Activated CD4-positive, CD25-positive, alpha-beta regulatory T cell treated with anti-CD3 and anti-CD28 coated beads, Interleukin-2, amount 50 U/mL, for 72 hours (primary cell): ENCODE measurements at regions not wholly inside any gene's neighbourhood (a gene's known extent, or its start where the extent isn't known, plus 50 kb on each side); places are given as distances from the start of the nearest gene placed in this dataset.

Experiments
- DNase-seq: peaks from one replicate; pipeline ENCODE4 v3.0.0; 2021

- no peak for DNase-seq
These were observed 1085.0 kb upstream of the TENM4 start for GRCh38 chr11:80525663-80526405.

DNA sequence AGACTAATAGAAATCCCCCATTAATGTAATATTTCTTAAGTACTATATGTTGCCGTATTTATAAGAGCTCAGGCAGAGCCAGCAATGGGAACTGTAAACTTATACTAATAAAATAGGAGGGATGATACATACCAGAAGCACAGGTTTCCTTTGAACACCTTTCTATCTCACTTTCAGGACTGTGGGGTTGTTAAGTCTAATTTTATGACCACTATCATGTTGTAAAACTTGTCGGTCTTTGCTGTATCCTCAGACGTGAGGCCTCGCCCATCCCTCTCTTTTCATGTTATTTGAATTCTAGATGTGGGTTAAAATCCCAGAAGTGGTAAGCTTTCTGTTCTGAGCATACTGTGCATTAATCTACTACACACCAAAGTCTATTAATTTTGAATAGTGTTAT lies 1083.5 kb upstream of the TENM4 start:
- no peak for DNase-seq

- no peak for DNase-seq
These were observed 1082.2 kb upstream of the TENM4 start for GRCh38 chr11:80523057-80523456.

DNA sequence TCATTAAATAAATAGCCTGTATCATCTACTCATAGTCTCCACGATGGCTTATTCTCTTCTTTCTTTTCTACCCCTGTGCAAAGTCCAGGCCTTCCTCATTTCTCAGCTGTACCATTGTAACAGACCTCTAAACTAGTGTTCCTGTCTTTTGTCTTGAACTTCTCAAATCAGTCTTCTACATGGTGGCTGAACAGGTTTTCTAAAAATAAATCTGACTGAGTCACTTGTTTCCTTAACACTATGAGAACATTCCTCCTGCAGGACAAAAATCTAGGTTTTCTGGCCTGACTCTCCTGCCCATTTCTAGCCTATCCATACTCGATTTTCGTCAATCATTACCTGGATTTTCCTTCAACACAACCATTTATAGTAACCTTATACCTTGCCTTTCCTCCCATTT lies 1080.8 kb upstream of the TENM4 start:
- no peak for DNase-seq

- no peak for DNase-seq
These were observed 1079.7 kb upstream of the TENM4 start for GRCh38 chr11:80520507-80520887.

- no peak for DNase-seq
These were observed 1079.0 kb upstream of the TENM4 start for GRCh38 chr11:80519596-80520506.

GRCh38 chr11:80517701-80518100 lies 1076.9 kb upstream of the TENM4 start:
- no peak for DNase-seq

GRCh38 chr11:80515097-80515496 lies 1074.3 kb upstream of the TENM4 start:
- DNase-seq: no peak

GRCh38 chr11:80512491-80512890 lies 1071.7 kb upstream of the TENM4 start:
- DNase-seq: no peak

GRCh38 chr11:80505771-80506170 lies 1064.9 kb upstream of the TENM4 start:
- DNase-seq: no peak

DNA sequence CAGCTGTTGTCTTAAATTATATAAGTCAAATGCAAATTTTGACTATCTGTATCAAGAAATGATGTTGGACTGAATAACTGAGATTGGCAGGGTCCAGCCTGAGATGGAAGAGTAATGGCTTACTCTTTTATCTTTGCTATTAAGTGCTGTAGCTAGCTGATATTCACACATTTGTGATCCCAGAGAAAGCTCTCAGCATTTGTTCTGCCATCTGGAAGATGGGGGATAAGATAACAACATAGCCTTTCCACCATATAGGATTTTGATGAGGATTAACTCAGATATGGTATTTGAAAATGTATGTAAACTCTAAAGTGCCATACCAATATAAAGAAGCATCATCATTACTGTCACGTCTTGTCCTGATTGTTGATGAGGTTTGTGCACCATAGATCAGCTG lies 1063.2 kb upstream of the TENM4 start:
- DNase-seq: no peak

GRCh38 chr11:80502511-80502910 lies 1061.7 kb upstream of the TENM4 start:
- DNase-seq: no peak

DNA sequence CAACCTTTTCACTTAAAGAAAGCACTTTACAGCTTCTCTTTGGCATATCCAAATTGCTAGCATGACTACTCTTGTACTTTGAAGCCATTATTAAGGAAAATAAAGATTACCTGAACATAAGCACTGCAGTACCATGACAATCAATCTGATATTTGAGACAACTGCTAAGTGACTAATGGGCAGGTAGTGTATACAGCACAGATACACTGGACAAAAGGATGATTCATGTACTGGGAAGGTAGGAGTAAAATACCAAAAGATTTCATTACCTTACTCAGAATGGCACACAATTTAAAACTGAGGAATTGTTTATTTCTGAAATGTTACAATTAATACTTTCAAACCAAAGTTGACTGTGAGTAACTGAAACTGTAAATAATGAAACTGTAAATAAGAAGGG lies 1054.3 kb upstream of the TENM4 start:
- DNase-seq: no peak

- no peak for DNase-seq
These were observed 1047.1 kb upstream of the TENM4 start for GRCh38 chr11:80487952-80488351.

- no peak for DNase-seq
These were observed 1045.8 kb upstream of the TENM4 start for GRCh38 chr11:80486678-80487077.

DNA sequence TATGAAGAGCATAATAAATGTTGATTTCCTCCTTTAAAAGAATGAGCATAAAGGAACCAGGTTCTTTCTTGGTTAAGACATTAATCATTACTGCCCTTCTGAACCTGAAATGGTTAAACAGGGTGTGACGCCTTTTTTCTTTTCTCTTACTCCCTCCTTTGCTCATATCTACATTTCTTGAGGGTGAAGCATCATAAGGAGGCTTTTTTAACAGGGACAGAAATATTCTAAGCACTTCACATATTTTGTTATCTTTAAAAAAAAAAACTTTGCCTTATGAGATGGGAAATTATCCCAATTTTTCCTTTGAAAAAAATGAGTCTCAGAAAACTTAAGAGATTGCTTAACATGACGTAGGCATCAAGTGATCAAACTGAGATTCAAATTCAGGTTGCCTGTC lies 1036.3 kb upstream of the TENM4 start:
- DNase-seq: no peak

DNA sequence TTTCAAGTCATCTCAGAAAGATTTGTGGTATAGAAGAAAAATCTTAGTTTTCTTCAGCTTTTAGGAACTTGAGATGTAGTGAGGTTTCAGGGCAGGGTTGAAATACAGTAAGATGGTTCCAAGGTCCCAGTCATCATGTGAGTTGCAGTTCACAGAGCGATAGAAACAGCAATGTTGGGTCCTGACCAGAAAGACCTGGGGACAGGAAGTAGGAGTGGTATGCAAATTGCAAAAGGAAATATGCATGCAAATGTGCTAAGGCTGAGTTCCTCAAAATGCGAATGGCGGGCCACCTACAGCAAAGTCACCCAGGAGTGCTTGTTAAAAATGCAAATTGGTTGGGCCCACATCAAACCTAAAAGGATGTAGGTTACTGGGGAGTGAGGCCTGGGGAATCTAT lies 1032.7 kb upstream of the TENM4 start:
- no peak for DNase-seq

GRCh38 chr11:80469871-80470270 lies 1029.0 kb upstream of the TENM4 start:
- no peak for DNase-seq

GRCh38 chr11:80466570-80466969 lies 1025.7 kb upstream of the TENM4 start:
- DNase-seq: no peak

DNA sequence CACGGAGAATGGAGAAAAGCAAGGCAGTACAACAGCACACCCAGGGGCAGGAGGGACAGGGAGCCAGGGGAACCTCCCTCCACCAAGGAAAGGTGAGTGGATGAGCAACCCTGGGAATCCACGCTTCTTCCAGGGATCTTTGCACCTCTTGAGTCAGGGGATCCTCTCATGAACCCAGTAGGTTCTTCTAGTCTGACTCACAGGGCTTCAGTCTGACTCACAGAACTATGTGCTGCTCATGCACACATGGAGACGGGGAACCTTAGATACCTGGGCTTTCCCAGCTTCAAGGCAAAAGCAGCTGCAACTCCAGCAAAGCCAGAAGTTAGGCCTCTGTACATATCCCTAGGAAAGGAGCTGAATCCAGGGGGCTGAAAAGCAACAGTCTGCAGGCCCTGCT lies 1021.4 kb upstream of the TENM4 start:
- DNase-seq: no peak

DNA sequence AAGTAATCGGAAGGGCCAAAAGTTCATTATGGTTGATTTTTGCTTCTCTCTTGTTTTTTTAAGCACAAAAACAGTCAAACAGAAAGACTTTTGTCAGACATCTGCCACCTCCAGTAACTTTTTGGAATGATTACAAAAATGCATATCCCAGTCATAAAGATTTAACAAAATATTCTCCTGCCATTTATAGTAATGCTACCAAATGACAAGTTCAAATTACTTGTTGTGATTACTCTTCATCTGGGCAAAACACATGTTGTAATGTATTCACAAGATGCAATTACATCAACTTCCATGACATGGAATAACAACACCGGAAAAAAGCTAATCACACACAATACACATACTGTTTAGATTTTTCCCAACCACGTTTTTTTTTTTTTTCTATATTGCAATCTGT lies 1017.5 kb upstream of the TENM4 start:
- DNase-seq: no peak

DNA sequence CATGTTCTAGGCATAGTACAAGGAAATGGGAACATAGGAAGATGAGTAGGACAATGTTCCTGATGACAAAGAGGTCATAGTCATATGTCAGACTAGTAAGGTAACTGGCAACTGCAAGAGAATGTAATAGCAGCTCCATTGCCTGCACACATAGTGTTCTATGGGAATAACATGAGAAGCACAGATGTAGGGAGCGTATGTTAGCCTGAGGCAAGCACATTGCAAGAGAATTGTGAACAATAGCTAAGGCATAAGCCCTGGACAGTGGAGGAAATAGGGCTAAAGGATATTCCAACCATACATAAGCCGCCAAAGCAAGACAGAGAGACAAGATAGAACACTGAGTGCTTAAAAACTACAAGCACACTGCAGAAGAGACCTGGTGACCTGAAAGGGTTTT lies 1017.0 kb upstream of the TENM4 start:
- no peak for DNase-seq

- DNase-seq: no peak
These were observed 1015.0 kb upstream of the TENM4 start for GRCh38 chr11:80455818-80456217.

GRCh38 chr11:80451105-80451504 lies 1010.3 kb upstream of the TENM4 start:
- no peak for DNase-seq
